HG02678 (cell line): ENCODE measurements at regions not wholly inside any gene's neighbourhood (a gene's known extent, or its start where the extent isn't known, plus 50 kb on each side); places are given as distances from the start of the nearest gene placed in this dataset.
"Not testable (repeated sequence)": the region's sequence is repeated elsewhere in the genome, so short reads cannot be mapped to it uniquely, and the experiment has no call there.

Experiments used
- ATAC-seq: cut with Tn5 transposase; IDR thresholded peaks from one replicate; pipeline ENCODE4 v1.9.1; 2021; ENCODE audit warnings: mild to moderate bottlenecking, moderate library complexity; ENCODE audit not compliant: unreplicated experiment

DNA sequence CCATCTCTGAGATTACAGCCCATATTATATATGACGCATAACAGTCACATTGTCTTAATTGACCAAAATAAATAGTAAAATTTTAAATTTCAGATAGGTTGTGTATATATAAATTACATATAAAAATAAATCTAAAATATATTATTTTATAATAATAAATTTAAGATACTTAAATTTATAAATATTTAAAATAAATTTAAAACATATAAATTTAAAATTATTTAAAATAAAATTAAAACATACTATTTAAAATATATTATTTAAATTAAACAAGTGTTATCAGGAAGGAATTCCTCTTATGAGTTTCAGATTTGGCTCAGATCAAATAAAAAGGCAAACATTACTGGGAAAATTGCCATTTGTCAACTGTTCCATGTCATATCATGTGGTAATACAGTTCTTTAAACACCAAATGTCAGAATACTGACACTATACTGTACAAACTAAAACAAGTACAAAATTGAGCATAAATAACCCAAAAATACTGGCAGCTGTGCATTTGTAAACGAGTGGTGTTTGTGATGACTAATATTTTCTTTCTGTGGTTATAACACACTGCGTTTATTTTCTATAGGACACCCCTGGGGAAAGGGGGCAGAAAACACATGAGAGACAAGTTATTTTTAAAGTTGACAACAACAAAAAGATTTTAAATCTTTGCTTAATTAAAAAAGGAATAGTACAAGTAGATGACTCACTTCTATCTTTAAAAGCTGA, 71.3 kb upstream of the DGKB start:
- ATAC-seq, result no peak

DNA sequence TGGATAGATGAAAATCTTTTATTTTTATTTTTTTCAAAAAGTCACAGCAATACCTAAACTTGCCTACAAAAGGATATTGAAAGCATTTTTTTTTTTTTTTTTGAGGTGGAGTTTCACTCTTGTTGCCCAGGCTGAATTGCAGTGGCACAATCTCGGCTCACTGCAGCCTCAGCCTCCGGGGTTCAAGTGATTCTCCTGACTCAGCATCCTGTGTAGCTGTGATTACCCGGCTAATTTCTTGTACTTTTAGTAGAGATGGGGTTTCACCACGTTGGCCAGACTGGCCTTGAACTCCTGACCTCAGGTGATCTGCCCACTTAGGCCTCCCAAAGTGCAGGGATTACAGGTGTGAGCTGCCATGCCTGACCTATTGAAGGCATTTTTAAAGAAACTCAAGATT, 69.1 kb upstream of the DGKB start:
- not testable (repeated sequence) for ATAC-seq

GRCh38 chr7:14967376-14967775, 64.8 kb upstream of the DGKB start:
- not testable (repeated sequence) for ATAC-seq

- ATAC-seq, result no peak
Measured at GRCh38 chr7:14962778-14963177, 60.2 kb upstream of the DGKB start.

DNA sequence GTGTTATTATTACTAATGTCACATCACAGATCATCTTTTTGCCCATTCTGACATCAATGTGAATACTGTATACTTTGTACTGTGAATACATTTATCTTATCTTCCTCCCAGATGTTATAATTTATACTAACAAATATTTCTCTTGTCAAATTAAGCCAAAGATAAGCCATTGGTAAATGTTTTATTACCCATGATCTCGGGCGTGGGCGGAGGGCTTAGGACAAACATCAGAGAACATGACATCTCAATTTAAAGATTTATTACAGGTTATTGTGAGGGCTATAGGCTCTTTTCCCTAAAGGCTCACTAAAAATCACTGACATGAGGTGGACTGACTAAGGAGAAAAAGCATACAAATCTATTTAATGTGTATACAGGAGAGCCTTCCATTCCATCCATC, 58.2 kb upstream of the DGKB start:
- ATAC-seq, result no peak

- ATAC-seq, result no peak
Measured at GRCh38 chr7:14959339-14959738, 56.8 kb upstream of the DGKB start.

- no peak for ATAC-seq
Measured at GRCh38 chr7:14954035-14954434, 51.5 kb upstream of the DGKB start.
